CD1c-positive myeloid dendritic cell (primary cell): ENCODE measurements at regions not wholly inside any gene's neighbourhood (a gene's known extent, or its start where the extent isn't known, plus 50 kb on each side); places are given as distances from the start of the nearest gene placed in this dataset.

Experiments used
- DNase-seq: peaks from one replicate; pipeline ENCODE4 v3.0.0-alpha.2; 2016; ENCODE audit errors: extremely low spot score

GRCh38 chr7:11294218-11294617 is 320.5 kb downstream of the PHF14 start:
- no peak for DNase-seq

DNA sequence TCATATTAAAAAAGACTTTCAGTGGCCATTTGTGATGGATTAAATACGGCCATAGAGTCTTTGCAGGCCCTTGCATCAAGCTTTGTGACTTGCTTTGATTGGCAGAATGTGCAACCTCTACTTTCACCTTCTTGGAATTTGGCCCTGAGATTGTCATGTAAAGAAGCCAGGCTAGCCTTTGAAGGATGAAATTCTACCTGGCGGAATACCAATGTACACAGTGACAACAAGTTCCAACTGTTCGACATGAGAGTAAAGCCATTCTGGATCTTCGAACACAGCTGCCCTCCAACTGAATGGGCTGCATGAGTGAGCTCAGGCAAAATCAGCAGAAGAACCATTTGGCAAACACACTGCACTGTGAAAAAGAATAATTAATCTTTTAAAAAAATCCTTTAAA is 321.3 kb downstream of the PHF14 start:
- no peak for DNase-seq

DNA sequence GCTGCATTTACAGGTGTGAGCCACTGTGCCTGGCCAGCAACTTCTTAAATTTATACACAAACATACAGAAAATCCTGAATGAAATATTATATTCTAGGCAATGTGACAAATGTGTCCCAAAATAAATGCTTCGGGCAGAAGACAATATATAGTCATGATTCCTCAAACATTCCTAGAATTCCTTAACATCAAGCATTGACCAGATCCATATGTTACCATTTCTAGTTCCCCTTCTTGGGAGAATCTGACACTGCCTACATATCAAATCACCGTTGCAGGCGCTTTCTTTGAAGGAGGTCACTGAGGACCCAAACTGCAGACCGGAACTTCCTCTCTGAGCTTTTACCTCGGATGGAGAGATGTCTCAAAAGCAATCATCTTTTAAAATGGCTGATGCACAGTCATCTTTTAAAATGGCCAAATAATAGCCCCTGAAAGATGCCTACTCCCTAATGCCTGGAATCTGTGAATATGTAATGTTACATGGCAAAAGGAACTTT is 323.5 kb downstream of the PHF14 start:
- DNase-seq, result no peak

DNA sequence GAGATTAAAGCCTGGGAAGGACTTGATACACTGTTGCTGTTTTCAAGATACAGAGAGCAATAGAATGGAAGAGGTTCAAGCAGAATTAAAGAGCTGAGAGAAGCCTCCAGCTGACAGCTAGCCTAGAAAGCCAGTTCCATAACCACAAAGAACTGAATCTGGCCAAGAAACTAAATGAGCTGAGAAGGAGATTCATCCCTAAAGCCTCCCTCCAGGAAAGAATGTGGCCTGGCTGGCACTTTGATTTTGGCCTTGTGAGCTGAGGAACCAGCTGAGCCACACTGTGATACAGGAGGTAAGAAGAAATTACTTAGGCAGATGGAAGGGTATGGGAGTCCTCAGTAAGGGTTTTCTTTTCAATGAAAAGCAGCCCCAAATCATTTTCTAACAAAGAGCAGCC is 324.1 kb downstream of the PHF14 start:
- DNase-seq, result no peak

- DNase-seq, result no peak
Measured at GRCh38 chr7:11298220-11298619, 324.5 kb downstream of the PHF14 start.

DNA sequence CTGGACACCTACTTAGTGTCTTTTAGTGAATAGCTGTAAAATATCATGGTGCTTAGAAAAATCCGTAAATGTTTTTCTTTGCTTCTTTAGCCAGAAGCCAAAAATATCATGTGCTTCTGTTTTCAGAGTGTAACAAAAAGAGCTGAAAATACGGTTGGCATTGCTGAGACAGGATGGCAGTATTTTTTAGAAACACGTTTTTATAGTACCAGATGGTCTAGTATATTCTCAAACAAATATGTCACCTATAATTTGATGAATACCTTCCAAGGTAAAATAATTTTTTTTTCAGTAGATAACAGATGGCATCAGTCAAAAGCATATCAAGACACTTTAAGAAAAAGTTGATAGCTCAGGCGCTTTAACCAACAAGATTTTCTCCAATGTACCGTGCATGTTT is 326.6 kb downstream of the PHF14 start:
- DNase-seq, result no peak

DNA sequence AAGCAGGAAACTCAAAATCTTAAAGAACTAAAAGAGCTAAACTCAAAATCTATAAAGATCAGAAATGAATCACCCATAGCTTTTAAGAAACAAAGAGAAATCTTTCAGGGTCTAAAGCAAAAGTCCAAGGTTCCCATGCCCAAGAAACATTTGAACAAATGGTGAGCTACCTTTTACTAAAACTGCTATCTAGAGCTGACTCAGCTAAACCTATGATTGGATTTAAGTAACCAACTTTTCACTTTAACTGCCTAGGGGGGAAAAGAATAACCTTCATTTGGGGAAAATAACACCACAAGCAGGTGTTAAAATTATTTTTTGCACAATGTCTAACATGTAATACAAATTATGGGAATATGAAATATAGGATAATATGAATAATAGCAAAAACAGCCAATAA is 328.4 kb downstream of the PHF14 start:
- no peak for DNase-seq

- DNase-seq, result no peak
Measured at GRCh38 chr7:11313801-11314200, 340.1 kb downstream of the PHF14 start.

DNA sequence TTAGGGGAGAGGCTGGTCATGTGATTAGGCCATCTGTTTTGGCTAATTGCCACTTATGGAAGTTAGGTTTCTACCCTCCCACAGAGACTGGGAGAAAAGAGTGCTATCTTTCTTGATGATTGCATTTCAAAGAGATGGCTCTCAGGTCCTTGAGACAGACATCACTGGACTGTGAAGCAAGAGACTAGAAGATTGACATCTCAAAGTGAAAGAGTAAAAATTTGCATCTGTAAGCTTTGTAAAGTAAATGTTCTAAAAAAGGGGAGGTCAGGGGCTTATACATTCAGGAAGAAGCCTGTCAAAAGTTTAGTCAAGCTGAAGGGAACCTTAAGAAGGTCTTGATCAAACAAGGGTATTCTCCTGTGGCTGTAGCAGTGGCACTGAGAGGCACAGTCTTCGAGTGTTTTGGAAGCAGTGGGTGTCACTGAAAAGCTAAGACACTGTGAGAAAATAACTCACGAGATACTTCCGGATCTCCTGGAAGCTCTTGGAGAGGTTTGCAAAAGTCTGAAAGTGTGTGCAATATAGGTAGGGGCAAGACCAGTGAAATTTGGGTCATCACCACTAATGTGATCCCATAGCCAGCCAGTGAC is 342.1 kb downstream of the PHF14 start:
- DNase-seq, result no peak

- DNase-seq, result no peak
Measured at GRCh38 chr7:11317766-11318165, 344.1 kb downstream of the PHF14 start.

- no peak for DNase-seq
Measured at GRCh38 chr7:11319491-11320274, 346.0 kb downstream of the PHF14 start.
